SK-N-SH (cell line): ENCODE measurements at regions not wholly inside any gene's neighbourhood (a gene's known extent, or its start where the extent isn't known, plus 50 kb on each side); places are given as distances from the start of the nearest gene placed in this dataset.

Experiments used
- CTCF ChIA-PET: fragments of 300-600, 350-600 bp; formaldehyde crosslinking; extraction: SDS; loops from one replicate; lab custom pipeline; 2021; lab: Yijun Ruan, JAX
- POLR2A ChIA-PET: fragments of 350-600 bp; sonication (Branson Sonifier 250); formaldehyde crosslinking; extraction: SDS; loops from one replicate; lab custom pipeline; 2020; ENCODE audit warnings: antibody characterized with exemption, inconsistent platforms; lab: Yijun Ruan, JAX
- DNase-seq: peaks from one replicate; pipeline ENCODE4 v3.0.0; 2012
- H2AFZ ChIP-seq: fragments of 200-600 bp; sonication (generic); 2 replicates; pipeline ENCODE4 v1.8.1; 2016; ENCODE audit warnings: antibody characterized with exemption, mild to moderate bottlenecking, low read depth
- H3F3A ChIP-seq: fragments of 200-600 bp; sonication (generic); replicated peaks from 2 replicates; pipeline ENCODE3; 2016; ENCODE audit warnings: antibody characterized with exemption, mild to moderate bottlenecking; ENCODE audit not compliant: insufficient read depth
- H3K27ac ChIP-seq, 2 experiments: fragments of 200-500 bp in 1 of 2; fragments of 200-600 bp in 1 of 2; sonication (Bioruptor generic) in 1 of 2; sonication (generic), shearing (Covaris generic) in 1 of 2; 2 replicates each; pipeline versions ENCODE4 v1.5.1 to v1.6.1; 2014 to 2016; ENCODE audit warnings: low read depth in 2 of 2, inconsistent platforms in 1 of 2, low read length in 1 of 2, mild to moderate bottlenecking in 1 of 2, mixed read lengths in 1 of 2
- H3K27me3 ChIP-seq: fragments of 200-600 bp; sonication (generic), shearing (Covaris generic); 2 replicates; pipeline ENCODE4 v1.6.1; 2016; ENCODE audit warnings: mixed run types; ENCODE audit not compliant: insufficient read depth
- H3K36me3 ChIP-seq, 2 experiments: fragments of 200-500 bp in 1 of 2; fragments of 200-600 bp in 1 of 2; sonication (Bioruptor generic) in 1 of 2; sonication (generic) in 1 of 2; replicated peaks in 1 of 2; 2 replicates each; pipeline versions ENCODE3 to v1.5.1; 2014 to 2016; ENCODE audit warnings: low read length in 1 of 2, mild to moderate bottlenecking in 1 of 2; ENCODE audit not compliant: insufficient read depth in 2 of 2, control insufficient read depth in 1 of 2
- H3K4me1 ChIP-seq, 2 experiments: fragments of 200-500 bp in 1 of 2; fragments of 200-600 bp in 1 of 2; sonication (Bioruptor generic) in 1 of 2; sonication (generic), shearing (Covaris generic) in 1 of 2; 2 replicates each; pipeline versions ENCODE4 v1.5.1 to v1.6.1; 2014 to 2016; ENCODE audit warnings: low read depth in 1 of 2, low read length in 1 of 2, mixed run types in 1 of 2; ENCODE audit not compliant: insufficient read depth in 2 of 2, control insufficient read depth in 1 of 2
- H3K4me2 ChIP-seq: fragments of 200-600 bp; sonication (generic), shearing (Covaris generic); 2 replicates; pipeline ENCODE4 v1.6.1; 2017; ENCODE audit warnings: mixed run types
- H3K4me3 ChIP-seq, 2 experiments: fragments of 200-500 bp in 1 of 2; fragments of 200-600 bp in 1 of 2; sonication (Bioruptor generic) in 1 of 2; sonication (generic), shearing (Covaris generic) in 1 of 2; 2 replicates each; pipeline versions ENCODE4 v1.5.1 to v1.8.1; 2014 to 2016; ENCODE audit warnings: low read depth in 2 of 2, inconsistent platforms in 1 of 2, low read length in 1 of 2, mild to moderate bottlenecking in 1 of 2, mixed read lengths in 1 of 2, moderate library complexity in 1 of 2
- H3K79me2 ChIP-seq: fragments of 200-600 bp; sonication (generic); 2 replicates; pipeline ENCODE4 v1.8.1; 2017; ENCODE audit warnings: mild to moderate bottlenecking; ENCODE audit not compliant: insufficient read depth
- H3K9ac ChIP-seq: fragments of 200-600 bp; sonication (generic); 2 replicates; pipeline ENCODE4 v1.6.1; 2017; ENCODE audit warnings: mixed run types
- H3K9me2 ChIP-seq: fragments of 200-600 bp; sonication (generic); 2 replicates; pipeline ENCODE4 v1.6.1; 2017; ENCODE audit warnings: mixed run types
- H3K9me3 ChIP-seq: fragments of 200-600 bp; sonication (generic); 2 replicates; pipeline ENCODE4 v1.6.1; 2017; ENCODE audit warnings: mixed run types, mild to moderate bottlenecking, moderate library complexity
- H4K20me1 ChIP-seq: fragments of 200-600 bp; sonication (generic); 2 replicates; pipeline ENCODE4 v1.6.1; 2017; ENCODE audit warnings: mild to moderate bottlenecking, mixed run types; ENCODE audit not compliant: insufficient read depth
- EZH2phosphoT487 ChIP-seq: fragments of 200-600 bp; sonication (generic); IDR thresholded peaks from 2 replicates; pipeline ENCODE4 v1.6.1; 2017; ENCODE audit warnings: low read depth, mixed run types, mild to moderate bottlenecking, antibody characterized with exemption, moderate library complexity, borderline replicate concordance
- GABPA ChIP-seq: IDR thresholded peaks from 2 replicates; pipeline ENCODE4 v1.4.0; 2012; ENCODE audit warnings: low read depth, mild to moderate bottlenecking
- GATA2 ChIP-seq: sonication (generic); formaldehyde crosslinking; IDR thresholded peaks from 2 replicates; pipeline ENCODE4 v1.5.0; 2020; ENCODE audit warnings: mild to moderate bottlenecking, missing genetic modification reagents
- NRF1 ChIP-seq: IDR thresholded peaks from 2 replicates; pipeline ENCODE4 v1.6.1; 2012; ENCODE audit warnings: low read depth, mild to moderate bottlenecking, low read length
- RAD21 ChIP-seq: IDR thresholded peaks from 2 replicates; pipeline ENCODE4 v1.6.1; 2012; ENCODE audit warnings: mild to moderate bottlenecking, low read length
- WGBS: methylation state at CpG from one replicate; pipeline ENCODE4 v1.1.6; 2017; ENCODE audit warnings: low lambda C conversion rate; 5-methylcytosine and 5-hydroxymethylcytosine counted together
- TF ChIP-seq, protein P1 (sequence below): IDR thresholded peaks from 2 replicates; pipeline ENCODE4 v1.4.0; 2012; ENCODE audit warnings: low read depth
- TF ChIP-seq, protein P2 (sequence below): IDR thresholded peaks from 2 replicates; pipeline ENCODE4; 2012
- TF ChIP-seq, protein P3 (sequence below): IDR thresholded peaks from 2 replicates; pipeline ENCODE4 v1.4.0; 2012; ENCODE audit warnings: low read depth, borderline replicate concordance

DNA sequence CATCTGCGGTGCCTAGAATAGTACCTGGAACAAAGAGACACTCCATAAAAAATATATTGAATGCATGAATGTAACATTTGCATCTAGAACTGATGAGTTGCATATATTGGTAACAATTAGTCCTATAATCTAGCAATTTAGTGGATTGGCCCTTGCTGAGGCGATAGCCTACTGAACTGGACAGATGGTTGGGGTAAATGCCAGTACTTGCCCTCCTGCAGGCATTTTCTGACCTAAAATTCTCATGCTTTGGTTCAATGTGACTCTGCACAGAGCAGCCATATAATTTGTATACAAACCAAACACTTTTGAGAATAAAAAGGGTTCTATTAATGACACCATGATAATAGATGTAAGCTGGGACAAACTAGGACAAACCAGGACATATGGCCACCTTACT lies 313.6 kb downstream of the OLFM3 start:
- ChIA-PET POLR2A (no interaction called here), CTCF (no interaction called here)
- Histone ChIP-seq H3K36me3 (no peaks in the 10 kb centered on the region), H3K27me3 (no peaks in the 10 kb centered on the region), H3K9ac (no peak overlapping the region), H3K27ac (no peak overlapping the region), H3K79me2 (no peaks in the 10 kb centered on the region), H2AFZ (no peak overlapping the region), H4K20me1 (no peaks in the 10 kb centered on the region), H3K9me2 (no peaks in the 10 kb centered on the region), H3K4me3 (no peak overlapping the region), H3F3A (no peaks in the 10 kb centered on the region), H3K9me3 (no peaks in the 10 kb centered on the region), H3K4me1 (no peaks in the 10 kb centered on the region), H3K4me2 (no peak overlapping the region)
- WGBS = 49% methylated on average over 2 of the region's 2 CpGs
- TF ChIP-seq NRF1 (no peak), EZH2phosphoT487 (no peak)
- TF ChIP-seq, protein P1, sequence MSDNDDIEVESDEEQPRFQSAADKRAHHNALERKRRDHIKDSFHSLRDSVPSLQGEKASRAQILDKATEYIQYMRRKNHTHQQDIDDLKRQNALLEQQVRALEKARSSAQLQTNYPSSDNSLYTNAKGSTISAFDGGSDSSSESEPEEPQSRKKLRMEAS = no peak
- DNase-seq = no peak

DNA sequence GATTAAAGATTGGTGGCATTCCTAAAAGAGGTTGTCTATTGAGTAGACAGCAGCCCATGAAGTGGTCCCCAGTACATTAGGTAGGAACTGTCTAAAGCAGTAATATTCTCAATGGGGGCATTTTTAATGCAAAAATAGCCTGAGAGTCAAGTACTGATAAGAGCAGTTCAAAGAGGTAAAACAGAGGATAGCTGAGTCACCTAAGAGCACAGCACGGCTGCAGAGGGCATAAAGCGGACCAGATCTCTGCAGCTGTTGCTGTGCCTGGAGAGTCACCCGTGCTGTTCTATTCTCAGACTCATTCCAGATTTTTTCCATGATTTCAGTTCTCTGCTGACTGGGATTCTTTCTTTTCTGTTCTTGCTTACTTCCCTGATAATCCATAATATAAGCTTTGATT lies 313.2 kb downstream of the OLFM3 start:
- Histone ChIP-seq H3K27me3 (no peaks in the 10 kb centered on the region), H3K27ac (no peak overlapping the region), H4K20me1 (no peaks in the 10 kb centered on the region), H3K9ac (no peak overlapping the region), H3K9me2 (no peaks in the 10 kb centered on the region), H2AFZ (no peak overlapping the region), H3K79me2 (no peaks in the 10 kb centered on the region), H3K9me3 (no peaks in the 10 kb centered on the region), H3K4me1 (no peaks in the 10 kb centered on the region), H3K4me2 (no peak overlapping the region), H3K4me3 (no peak overlapping the region), H3K36me3 (no peaks in the 10 kb centered on the region), H3F3A (no peaks in the 10 kb centered on the region)
- CTCF ChIA-PET = interaction anchor here (0.6 kb wide), 1 partner anchor 47 kb away, joined by 3 read pairs; no protein-coding TSS in a partner anchor
- no peak for DNase-seq
- TF ChIP-seq, protein P2, sequence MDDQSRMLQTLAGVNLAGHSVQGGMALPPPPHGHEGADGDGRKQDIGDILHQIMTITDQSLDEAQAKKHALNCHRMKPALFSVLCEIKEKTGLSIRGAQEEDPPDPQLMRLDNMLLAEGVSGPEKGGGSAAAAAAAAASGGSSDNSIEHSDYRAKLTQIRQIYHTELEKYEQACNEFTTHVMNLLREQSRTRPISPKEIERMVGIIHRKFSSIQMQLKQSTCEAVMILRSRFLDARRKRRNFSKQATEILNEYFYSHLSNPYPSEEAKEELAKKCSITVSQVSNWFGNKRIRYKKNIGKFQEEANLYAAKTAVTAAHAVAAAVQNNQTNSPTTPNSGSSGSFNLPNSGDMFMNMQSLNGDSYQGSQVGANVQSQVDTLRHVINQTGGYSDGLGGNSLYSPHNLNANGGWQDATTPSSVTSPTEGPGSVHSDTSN = no peak
- TF ChIP-seq GATA2 (no peak), NRF1 (no peak), EZH2phosphoT487 (no peak), GABPA (no peak)
- TF ChIP-seq, protein P3, sequence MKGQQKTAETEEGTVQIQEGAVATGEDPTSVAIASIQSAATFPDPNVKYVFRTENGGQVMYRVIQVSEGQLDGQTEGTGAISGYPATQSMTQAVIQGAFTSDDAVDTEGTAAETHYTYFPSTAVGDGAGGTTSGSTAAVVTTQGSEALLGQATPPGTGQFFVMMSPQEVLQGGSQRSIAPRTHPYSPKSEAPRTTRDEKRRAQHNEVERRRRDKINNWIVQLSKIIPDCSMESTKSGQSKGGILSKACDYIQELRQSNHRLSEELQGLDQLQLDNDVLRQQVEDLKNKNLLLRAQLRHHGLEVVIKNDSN = no peak
- POLR2A ChIA-PET = no interaction called here
- 39% methylated on average over 3 of the region's 3 CpGs for WGBS

DNA sequence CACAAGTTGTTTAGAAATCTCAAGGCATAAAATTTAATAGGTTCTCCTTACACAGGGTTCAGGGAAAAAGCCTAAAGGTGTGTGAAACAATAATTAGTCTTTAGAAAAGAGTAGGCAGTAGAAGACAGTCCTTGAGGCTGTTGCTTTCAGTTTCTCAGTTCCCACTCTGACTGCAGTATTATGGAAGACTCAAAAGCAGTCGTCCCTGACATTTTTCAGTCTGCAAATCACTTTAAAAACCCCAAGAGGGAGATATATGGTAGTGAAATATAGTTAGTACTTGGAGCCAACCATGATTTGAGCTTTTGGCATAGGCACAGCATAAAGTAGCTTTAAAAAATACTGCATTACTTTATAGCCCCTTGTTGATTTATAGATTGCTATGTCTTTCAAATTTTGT lies 299.7 kb downstream of the OLFM3 start:
- H4K20me1 ChIP-seq = no peaks in the 10 kb centered on the region
- ChIA-PET CTCF (interaction anchor here (1.3 kb wide), 1 partner anchor 47 kb away, joined by 3 read pairs; no protein-coding TSS in a partner anchor), POLR2A (no interaction called here)
- no peaks in the 10 kb centered on the region for H3K36me3 ChIP-seq
- no peak overlapping the region for H3K9ac ChIP-seq
- no peaks in the 10 kb centered on the region for H3K4me1 ChIP-seq
- no peaks in the 10 kb centered on the region for H3K27me3 ChIP-seq
- H3K9me3 ChIP-seq = no peaks in the 10 kb centered on the region
- no peak overlapping the region for H3K27ac ChIP-seq
- WGBS = 8% methylated on average over 1 of the region's 1 CpG
- TF ChIP-seq RAD21 = peak; percentile 24; the same call in 1 of the 2 replicates
- TF ChIP-seq, protein P2 = no peak
- H3K4me3 ChIP-seq = no peak overlapping the region
- H3K4me2 ChIP-seq = no peak overlapping the region
- H3F3A ChIP-seq = no peaks in the 10 kb centered on the region
- H3K79me2 ChIP-seq = no peaks in the 10 kb centered on the region
- H2AFZ ChIP-seq = no peak overlapping the region
- no peaks in the 10 kb centered on the region for H3K9me2 ChIP-seq
- DNase-seq = no peak
